Kidney (tissue), 13 donors: ENCODE measurements at regions not wholly inside any gene's neighbourhood (a gene's known extent, or its start where the extent isn't known, plus 50 kb on each side); places are given as distances from the start of the nearest gene placed in this dataset.

Source experiments
- DNase-seq, 5 donors: peaks; one replicate each; pipeline ENCODE4 v3.0.0-alpha.2; 2013 to 2020
- FAIRE-seq: peaks from 2 replicates; lab custom pipeline; 2012; peaks lifted over from hg19 to GRCh38; lab: Jason Lieb, UNC
- H3K27ac ChIP-seq, 2 donors: one replicate each; pipeline ENCODE4 v1.7.0; 2013; ENCODE audit warnings: low read depth in 2 of 2, low read length in 2 of 2, inconsistent platforms in 1 of 2
- H3K27me3 ChIP-seq: one replicate; pipeline ENCODE4 v1.7.1; 2013; ENCODE audit warnings: low read length, inconsistent platforms; ENCODE audit not compliant: control insufficient read depth, insufficient read depth
- H3K36me3 ChIP-seq, 3 donors: one replicate each; pipeline versions ENCODE4 v1.7.0 to v1.7.1; 2013; ENCODE audit warnings: low read length in 3 of 3, control low read depth in 1 of 3, inconsistent platforms in 1 of 3; ENCODE audit not compliant: insufficient read depth in 3 of 3, control insufficient read depth in 2 of 3
- H3K4me1 ChIP-seq, 3 donors: one replicate each; pipeline versions ENCODE4 v1.7.0 to v1.7.1; 2013; ENCODE audit warnings: low read length in 3 of 3, inconsistent platforms in 1 of 3, low read depth in 1 of 3; ENCODE audit not compliant: control insufficient read depth in 2 of 3, insufficient read depth in 2 of 3
- H3K4me3 ChIP-seq, 3 donors: one replicate each; pipeline versions ENCODE4 v1.7.0 to v1.8.1; 2013; ENCODE audit warnings: low read length in 3 of 3, control low read depth in 1 of 3, inconsistent platforms in 1 of 3
- H3K9ac ChIP-seq, 3 donors: one replicate each; pipeline versions ENCODE4 v1.7.0 to v1.7.1; 2013; ENCODE audit warnings: low read length in 3 of 3, control low read depth in 1 of 3, inconsistent platforms in 1 of 3
- H3K9me3 ChIP-seq, 3 donors: one replicate each; pipeline versions ENCODE4 v1.7.0 to v1.7.1; 2013; ENCODE audit warnings: low read length in 3 of 3, control low read depth in 1 of 3, inconsistent platforms in 1 of 3; ENCODE audit not compliant: control insufficient read depth in 2 of 3, insufficient read depth in 1 of 3
- CTCF ChIP-seq: IDR thresholded peaks from 3 replicates; pipeline ENCODE4 v1.5.1; 2012; ENCODE audit warnings: mild to moderate bottlenecking, moderate library complexity, borderline replicate concordance; ENCODE audit not compliant: insufficient read depth; ENCODE audit errors: extremely low read depth
- intact Hi-C: fragments of 100-400 bp; cut with DNase I; formaldehyde crosslinking; loops from one replicate; pipeline ENCODE4 v1.11.1; 2022
- donor health status: control.
- donor health status: control.
- donor health status: control.
- donor health status: control.
- donor health status: control.
- donor health status: DM: yes; HTN: yes; CAD: no.
- donor health status: Normal renal cell carcinoma (clear cell type).

- no peak for TF ChIP-seq CTCF
- intact Hi-C loops, result no loop called here
- Histone ChIP-seq H3K9ac (no peak overlapping the region), H3K27ac (no peak overlapping the region), H3K4me3 (no peak overlapping the region), H3K36me3 (no peaks in the 10 kb centered on the region), H3K27me3 (no peaks in the 10 kb centered on the region), H3K4me1 (no peaks in the 10 kb centered on the region), H3K9me3 (no peaks in the 10 kb centered on the region)
- FAIRE-seq, result no peak
- DNase-seq, result no peak
Measured at GRCh38 chr5:112472614-112473013, 53.5 kb upstream of the EPB41L4A start.

GRCh38 chr5:112473989-112474388 is 54.9 kb upstream of the EPB41L4A start:
- H3K4me1 ChIP-seq, result no peaks in the 10 kb centered on the region
- no peaks in the 10 kb centered on the region for H3K9me3 ChIP-seq
- no peak overlapping the region for H3K27ac ChIP-seq
- TF ChIP-seq CTCF, result no peak
- intact Hi-C loops, result no loop called here
- no peak for DNase-seq
- no peak overlapping the region for H3K4me3 ChIP-seq
- H3K9ac ChIP-seq, result no peak overlapping the region
- H3K36me3 ChIP-seq, result no peaks in the 10 kb centered on the region
- FAIRE-seq, result no peak
- H3K27me3 ChIP-seq, result no peaks in the 10 kb centered on the region

GRCh38 chr5:112475747-112476365 is 56.8 kb upstream of the EPB41L4A start:
- FAIRE-seq (no peak), DNase-seq (peak in 2 of 5 donors; percentile 58 to 61)
- Histone ChIP-seq H3K27me3 (no peaks in the 10 kb centered on the region), H3K4me3 (no peak overlapping the region), H3K36me3 (no peaks in the 10 kb centered on the region), H3K4me1 (no peaks in the 10 kb centered on the region), H3K27ac (no peak overlapping the region), H3K9ac (no peak overlapping the region), H3K9me3 (no peaks in the 10 kb centered on the region)
- intact Hi-C loops, result no loop called here
- no peak for TF ChIP-seq CTCF

- no peaks in the 10 kb centered on the region for H3K9me3 ChIP-seq
- no peak overlapping the region for H3K27ac ChIP-seq
- H3K4me1 ChIP-seq, result no peaks in the 10 kb centered on the region
- H3K27me3 ChIP-seq, result no peaks in the 10 kb centered on the region
- H3K9ac ChIP-seq, result no peak overlapping the region
- no peaks in the 10 kb centered on the region for H3K36me3 ChIP-seq
- no peak for DNase-seq
- H3K4me3 ChIP-seq, result no peak overlapping the region
- intact Hi-C loops, result no loop called here
- FAIRE-seq, result no peak
- no peak for TF ChIP-seq CTCF
Measured at GRCh38 chr5:112479418-112479817, 60.3 kb upstream of the EPB41L4A start.
